ENCODE measurements at regions not wholly inside any gene's neighbourhood (a gene's known extent, or its start where the extent isn't known, plus 50 kb on each side); places are given as distances from the start of the nearest gene placed in this dataset.
"Not testable (repeated sequence)": the region's sequence is repeated elsewhere in the genome, so short reads cannot be mapped to it uniquely, and the experiment has no call there.

DNA sequence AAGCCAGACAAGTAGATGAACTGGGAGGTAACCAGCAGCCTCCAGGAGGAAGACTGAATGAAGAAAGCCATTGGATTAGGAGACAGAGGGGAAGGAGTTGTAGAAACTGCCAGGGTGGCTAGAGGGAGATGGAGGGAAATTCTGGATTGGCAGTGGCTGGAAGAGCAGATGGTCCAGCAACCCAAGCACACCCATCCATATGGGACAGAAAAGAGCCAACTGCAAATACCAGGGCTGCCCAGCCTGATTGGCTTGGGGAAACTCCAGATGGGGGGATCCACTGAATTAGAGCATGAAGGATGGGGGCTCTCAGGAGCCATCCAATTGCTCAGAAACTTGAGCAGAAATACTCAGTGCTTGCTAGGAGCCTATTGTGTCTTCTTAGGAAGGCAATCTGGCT is 173.5 kb upstream of the EPB41L3 start:
- no peak for DNase-seq

DNA sequence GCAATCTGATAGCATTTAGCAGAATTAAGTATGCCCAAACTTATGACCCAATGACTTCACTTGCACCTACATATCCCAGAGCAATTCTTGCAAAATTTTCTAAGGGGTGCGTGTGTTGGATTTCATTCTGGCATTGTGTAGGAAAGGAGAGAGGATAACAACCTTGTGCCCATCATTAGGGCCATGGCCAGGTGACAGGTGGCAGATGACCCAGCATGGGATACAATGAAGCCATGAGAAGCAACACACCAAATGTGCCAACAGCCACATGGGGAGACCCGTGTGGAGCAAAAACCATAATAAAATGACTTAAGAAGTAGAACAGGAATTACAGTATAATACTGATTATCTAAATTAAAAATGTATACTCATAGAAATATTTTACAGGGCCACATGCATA is 166.9 kb upstream of the EPB41L3 start:
- DNase-seq, result no peak

DNA sequence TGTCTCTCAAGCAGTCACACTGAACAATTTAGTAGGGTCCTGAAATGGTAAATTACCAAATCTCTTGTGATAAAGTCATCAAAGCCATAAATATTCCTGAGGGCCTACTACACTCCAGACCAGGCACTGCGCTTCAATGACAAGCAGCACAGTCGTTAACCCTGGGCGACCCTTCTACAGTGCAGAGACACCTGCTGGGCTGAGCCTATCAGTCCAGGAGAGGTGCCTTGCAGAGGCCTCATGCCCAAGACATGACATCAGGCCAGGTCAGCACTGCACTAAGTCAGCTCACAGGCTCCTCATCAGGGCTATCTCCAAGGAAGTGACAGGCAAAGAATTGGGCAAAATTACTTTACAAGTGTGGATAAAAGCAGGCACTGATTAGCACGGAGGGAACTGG is 166.4 kb upstream of the EPB41L3 start:
- no peak for DNase-seq

DNA sequence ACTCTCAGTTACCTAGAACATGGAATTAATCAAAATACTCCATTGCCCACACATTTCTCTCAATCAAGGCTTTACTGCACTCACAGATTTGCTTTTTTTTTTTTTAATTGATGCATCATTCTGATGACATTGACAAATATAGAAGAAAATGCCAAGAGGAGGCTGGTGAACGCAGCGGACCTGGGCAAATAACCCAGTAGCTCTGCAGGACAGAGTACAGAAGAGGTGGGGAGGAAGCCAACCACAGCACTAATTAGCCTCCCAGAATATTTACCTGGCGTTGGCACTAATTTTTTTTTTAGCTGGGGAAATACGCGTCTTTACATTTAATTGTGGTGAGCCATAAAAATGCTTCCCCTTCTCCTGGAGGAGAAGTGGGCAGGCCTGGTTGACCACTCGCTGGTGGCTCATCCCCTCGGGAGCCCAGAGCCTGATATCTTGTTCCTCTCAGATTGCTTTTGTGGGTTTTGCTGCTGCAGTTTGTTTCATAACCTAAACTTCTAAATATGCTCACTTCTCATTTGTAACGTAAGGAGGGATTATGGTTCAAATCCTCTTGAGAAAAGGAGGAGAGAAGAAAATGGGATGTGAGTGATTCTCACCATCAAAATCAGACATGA is 165.8 kb upstream of the EPB41L3 start:
- DNase-seq, result peak; percentile 14 to 63

DNA sequence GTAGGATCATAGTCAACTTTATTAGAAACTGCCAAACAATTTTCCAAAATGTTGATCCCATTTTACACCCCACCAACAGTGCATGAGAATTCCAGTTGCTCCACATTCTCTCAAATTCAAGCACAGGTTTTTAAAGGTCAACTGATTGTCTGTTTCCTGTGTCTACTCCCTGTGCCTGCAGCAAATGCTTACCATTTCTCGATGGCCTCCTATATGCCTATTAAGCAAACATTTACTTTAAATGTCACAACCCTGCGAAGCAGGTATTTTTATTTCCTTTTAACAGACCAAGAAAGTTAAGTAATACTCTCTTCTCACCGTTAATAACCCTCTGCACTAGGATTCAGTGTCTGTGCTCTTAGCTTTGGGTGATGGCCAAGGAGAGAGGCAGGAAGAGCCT is 163.8 kb upstream of the EPB41L3 start:
- no peak for DNase-seq

DNA sequence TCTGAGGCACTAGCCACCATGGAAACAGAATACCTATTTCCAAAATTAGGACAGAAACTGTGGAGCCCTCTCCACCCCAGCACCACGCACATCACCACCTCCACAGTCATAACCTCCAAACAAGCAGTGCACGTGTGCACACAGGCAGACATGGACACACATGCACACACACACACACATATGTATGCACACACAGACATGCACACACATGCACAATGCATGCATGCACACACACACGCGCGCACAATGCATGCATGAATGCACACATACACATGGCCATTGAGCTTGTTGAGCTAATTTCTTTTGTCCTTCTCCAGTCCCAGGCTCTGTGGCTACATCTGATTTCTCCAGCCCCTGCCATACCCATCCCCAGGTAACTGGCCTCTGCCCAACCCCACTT is 161.6 kb upstream of the EPB41L3 start:
- DNase-seq, result no peak

DNA sequence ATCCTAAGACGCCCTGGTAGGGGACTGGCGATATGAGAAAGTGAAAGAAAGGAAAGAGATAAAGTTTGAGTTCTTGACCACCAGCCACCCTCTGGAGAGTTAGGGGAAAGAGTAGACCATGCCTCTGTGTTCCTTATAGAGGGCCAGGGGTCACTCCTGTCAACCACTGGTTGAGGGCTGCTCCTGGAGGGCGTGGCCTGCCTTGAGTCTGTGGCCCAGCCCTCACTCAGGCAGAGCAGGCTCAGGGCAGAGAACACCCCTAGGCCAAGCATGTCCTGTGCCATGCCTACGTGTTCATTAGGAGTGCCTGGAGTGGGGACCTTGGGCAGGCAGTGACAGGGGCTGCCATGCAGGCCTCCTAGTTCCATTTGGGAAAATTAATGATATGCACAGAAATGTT is 161.1 kb upstream of the EPB41L3 start:
- no peak for DNase-seq

DNA sequence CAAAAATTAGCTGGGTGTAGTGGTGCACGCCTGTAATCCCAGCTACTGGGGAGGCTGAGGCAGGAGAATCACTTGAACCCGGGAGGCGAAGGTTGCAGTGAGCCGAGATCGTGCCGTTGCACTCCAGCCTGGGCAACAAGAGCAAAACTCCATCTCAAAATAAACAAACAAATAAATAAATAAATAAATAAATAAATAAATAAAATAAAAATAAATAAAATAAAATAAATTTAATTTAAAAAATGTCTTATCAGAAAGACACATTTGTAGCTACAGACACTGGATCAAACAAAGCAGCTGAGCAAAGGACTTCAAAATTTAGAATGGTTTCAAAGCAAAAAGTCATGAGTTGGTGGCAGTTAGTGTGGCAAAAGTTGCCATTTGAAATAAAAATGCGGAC is 158.2 kb upstream of the EPB41L3 start:
- DNase-seq, result not testable (repeated sequence)

DNA sequence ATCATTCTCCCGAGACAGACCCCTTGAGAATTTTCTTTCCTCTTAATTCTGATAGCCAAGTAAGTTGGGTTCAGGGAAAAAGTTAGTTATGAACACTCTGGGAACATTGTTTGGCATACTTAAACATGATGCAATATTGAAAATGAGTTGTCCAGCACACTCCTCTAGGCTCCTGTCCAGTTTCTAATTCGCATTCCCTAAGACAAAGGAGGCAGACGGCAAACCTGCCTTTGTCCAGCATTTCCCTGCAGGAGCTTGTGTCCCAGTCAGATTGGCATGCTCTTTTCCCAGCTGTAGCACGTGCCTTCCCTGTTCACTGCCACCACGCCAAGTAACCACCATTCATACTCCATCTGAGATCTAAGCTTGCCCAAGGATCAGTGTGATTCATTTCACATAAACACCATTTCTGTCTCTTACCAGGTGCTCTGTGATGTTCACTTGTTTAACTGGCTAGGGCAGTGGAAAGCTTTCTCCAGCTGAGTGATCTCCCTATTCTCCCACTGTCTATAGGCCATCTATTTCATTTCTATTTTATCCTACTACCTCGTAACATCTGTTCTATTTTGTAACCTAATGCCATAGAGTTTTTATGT is 150.0 kb upstream of the EPB41L3 start:
- DNase-seq, result no peak

DNA sequence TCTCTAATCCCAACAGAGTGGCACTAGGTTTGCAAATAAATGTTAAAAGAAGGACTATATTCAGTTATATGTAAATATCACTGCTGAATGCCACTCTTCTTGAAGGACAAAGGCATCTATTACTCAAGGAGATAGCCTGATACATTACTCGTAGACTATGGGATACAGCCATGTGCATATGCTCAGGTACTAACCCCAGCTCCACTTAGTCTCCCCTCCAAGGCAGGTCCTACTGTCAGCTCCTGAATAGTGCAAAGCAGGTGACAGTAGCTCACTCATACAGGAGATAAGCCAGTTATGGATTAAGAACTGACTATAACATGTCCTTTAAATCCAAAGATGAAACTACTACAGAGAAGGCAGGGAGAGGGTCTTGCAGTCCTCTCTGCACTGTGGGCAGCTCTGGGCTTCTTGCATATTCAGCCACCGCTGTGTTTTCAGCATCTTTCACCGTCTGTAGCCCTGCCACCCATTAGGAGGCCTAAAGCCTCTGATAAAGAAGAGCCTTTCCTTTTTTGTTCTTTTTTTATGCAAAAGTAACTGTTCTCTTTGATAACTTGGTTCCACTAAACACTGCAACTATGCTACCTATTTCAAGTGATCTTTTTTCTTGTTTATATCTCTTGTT is 135.1 kb upstream of the EPB41L3 start:
- no peak for DNase-seq

DNA sequence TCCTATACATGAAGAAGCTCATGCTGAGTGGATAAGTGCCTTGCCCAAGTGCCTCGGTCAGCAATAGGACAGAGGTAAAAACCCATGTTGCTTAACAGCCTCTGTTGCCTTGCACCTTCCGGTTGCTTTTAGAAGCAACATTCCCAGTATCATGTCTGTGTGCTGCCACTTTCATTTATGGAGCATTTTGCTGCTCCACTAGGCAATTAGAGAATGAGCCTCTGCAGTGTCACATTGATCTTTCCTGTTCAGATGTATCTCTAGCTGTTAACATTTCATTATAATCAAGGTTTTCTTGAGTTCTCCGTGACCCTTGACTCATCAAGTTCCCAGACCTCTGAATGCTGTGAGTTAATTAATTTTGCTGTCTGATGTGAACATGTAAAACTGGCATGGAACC is 134.5 kb upstream of the EPB41L3 start:
- DNase-seq, result no peak

DNA sequence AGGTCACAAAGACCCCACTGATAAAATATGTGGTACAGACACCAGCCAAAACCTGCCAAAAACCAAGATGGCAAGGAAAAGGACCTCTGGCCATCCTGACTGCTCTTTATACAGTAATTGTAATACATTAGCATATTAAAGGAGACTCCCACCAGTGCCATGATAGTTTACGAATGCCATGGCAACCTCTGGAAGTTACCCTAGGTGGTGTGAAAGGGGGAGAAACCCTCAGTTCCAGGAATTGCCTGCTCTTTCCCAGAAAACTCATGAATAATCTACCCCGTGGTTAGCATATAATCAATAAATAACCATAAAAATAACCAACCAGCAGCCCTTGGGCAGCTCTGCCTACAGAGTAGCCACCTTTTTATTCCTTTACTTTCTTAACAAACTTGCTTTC is 129.8 kb upstream of the EPB41L3 start:
- DNase-seq, result no peak

DNA sequence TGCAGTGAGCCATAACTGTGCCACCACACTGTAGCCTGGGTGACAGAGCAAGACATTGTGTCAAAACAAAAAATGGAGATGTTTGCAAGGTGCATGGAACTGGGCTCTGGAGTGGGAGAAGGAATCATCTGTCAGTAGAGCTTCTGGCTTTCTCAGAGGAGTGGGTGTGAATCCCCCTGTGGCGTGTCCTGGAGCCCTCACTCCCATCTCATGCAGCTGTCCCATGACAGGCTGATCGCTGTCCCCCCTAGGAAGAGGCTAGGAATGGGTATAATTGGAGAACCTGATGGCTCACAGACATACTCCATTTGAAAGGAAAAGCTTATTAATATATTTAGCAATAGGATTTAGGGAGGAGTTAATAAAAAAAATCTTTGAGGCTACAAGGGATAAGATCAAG is 125.8 kb upstream of the EPB41L3 start:
- DNase-seq, result no peak

DNA sequence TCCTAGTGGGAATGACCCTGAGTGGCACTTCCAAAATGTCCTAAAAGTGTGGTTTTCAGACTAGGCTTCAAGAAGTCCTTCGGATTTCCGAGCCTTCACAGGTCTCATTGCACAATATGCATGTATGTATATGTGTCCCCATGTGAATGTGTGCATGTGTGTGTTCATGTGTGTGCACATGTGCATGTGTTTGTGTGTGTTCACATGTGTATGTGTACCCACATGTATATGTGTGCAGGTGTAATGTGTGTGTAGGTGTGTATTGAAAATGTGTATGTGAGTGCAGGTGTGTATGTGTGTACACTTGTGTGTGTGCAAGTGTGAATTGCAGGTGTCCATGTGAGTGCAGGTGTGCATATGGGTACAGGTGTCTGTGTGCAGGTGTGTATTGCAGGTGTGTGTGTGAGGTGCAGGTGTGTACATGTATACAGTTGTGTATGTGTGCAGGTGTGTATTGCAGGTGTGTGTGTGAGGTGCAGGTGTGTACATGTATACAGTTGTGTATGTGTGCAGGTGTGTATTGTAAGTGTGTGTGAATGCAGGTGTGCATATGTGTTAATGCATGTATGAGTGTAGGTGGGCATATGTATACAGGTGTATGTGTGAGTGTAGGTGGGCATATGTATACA is 124.4 kb upstream of the EPB41L3 start:
- no peak for DNase-seq

DNA sequence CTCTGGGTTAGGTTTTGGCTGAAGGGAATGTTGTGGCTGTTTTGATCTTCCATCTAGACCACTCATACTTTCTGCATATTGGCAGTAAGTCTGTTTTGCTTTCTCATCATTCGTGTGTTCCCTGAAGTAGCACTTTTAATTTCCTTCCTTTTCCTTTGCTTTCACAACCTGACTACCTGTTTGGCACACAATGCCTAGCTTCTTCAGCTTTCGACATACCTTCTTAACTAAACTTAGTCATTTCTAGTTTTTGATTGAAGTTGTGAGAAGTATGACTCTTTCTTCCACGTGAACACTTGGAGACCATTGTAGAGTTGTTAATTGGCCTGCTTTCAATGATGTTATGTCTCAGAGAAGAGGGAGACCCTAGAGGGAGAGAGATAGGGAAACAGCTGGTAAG is 123.6 kb upstream of the EPB41L3 start:
- DNase-seq, result no peak

DNA sequence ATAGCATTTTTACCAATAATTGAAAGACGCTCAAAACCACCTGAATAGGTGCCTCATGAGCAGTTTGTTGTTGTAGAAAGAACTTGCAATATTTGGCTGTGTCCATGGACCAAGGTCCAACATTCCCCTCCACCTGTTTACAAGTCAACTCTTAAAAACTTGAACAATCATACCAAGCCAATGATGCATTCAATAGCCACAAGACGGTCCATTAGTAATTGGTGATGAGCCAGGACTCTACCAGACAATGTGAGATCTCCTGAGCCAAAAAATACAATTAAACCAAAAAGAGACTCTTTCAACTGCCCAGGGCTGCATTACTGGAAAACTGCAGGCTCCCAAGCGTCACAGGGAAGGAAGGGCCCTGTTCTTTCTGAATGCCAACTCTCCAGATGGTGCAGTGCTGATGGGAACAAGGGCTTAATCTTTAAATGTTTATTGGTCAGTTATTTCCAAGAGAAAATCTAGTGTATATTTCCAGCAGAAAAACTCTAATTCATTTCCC is 118.8 kb upstream of the EPB41L3 start:
- no peak for DNase-seq

DNA sequence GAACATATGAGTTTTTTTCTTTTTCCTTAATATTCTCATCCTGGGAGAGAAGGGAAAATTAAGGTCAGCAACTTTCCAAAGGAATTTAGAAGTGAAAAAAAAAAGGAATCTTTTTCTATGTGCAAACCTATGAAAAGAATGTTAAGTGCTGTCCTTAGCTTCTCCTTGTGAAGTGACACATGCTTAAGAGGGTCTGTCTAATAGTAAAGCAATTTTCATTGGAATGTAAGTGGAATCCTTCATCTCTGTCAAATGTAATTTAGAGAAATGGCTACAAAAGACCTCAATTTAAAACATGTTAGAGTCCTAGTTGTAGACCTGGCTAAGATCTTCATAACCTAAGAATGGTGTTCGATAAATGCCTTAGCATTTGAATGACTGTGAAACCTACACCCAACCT is 117.4 kb upstream of the EPB41L3 start:
- DNase-seq, result no peak

DNA sequence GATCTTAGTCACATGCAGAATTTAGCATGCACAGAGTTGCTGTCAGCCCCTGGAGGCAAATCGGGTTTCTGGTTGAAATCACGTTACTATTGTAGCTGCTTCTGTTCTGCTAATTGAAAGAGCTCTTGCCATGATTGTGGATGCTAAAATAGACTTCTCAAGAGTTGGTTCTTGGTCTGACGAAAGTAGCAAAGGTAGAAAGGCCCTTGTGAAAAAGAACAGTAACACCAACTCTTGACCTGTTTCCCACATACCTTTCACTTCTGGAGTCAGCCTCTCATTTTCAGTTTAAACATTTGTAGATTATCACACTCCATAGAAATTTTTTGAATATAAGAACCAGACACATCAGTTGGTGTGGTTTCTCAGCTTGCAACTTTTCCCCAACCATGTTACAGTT is 110.0 kb upstream of the EPB41L3 start:
- DNase-seq, result no peak

DNA sequence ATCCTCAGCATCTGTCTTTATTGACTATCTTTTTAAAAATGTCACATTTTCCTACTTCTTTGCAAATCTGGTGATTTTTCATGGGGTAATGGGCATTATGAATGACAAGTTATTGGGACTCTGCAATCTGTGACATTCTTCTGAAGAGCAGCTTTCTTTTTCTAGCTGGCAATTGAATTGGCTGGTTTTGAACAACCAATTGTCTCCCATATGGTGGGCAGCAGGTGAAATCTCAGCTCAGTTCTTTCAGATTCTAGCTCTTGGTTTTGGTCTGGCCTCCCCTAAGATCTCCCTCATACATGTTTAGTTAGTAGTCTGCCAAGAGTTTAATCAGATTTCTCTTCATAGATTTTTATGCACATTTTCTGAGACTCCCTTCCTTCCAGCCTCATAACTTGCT is 107.9 kb upstream of the EPB41L3 start:
- no peak for DNase-seq

DNA sequence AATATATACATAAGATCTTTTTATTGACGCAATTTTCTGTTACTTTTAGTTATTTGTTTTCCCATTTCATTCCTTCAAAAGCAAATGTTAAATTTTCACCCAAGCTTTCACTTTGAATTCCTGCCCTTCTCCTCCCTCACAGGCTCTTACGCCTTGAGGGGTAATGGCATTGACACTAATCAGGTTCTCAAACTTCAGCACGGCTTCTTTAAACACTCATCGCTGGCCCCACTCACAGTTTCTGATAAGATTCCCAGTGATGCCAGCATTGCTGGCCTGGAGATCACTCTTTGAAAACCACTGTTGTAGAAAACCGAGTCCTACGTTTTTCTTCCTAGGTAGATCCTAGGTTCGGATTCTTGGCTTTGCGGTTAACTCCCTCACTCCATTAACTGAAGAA is 105.6 kb upstream of the EPB41L3 start:
- DNase-seq, result no peak

DNA sequence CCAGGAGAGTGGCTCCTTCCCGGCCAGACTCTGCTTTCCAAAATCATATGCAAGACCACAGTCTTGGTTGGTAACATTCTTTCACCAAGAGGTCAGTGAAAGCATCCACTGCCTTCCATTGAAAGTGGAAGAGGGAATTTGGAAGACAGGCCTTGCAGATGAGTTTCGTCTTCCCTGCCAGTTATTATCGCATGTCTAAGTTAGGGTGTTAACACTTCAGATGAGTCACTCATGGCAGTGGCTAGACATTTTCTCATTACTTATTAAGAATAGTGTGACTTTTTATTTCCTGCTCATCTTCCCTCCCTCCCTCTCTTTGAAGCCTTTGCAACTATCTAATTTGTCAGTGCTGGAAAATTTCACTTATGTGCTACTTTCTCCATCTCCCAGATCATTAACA is 102.9 kb upstream of the EPB41L3 start:
- no peak for DNase-seq

DNA sequence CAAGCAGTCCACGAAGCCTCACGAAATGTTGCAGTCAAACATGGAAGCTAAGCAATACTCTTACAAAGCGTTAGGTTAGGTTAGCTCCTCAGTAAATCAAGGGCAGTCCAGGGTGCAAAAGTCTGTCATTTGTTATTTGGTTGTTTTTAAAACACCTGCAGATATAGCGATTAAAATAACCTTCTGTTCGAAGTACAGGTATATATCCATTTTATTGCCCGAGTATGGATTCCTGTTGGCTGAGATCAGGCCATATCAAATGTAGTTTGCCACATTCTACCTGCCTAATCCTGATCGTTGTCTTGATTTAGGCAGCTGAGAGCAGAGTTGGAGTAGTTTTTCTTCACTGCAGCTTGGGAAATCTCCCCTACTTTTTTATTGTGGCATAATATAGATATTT is 99.5 kb upstream of the EPB41L3 start:
- DNase-seq, result no peak

DNA sequence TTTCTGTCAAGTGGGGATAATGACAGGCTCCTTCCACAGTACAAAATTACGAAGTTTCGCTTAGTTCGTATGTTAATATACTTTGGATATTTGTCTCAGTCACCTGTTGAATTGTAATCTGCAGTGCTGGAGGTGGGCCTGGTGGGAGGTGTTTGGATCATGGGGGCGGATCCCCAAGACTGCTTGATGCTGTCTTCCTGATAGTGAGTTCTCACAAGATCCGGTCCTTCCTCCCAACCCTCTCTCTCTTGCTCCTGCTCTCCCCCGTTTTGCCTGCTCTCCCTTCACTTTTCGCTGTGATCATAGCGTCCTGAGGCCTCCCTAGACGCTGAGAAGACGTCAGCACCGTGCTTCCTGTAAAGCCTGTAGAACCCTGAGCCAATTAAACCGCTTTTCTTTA is 97.1 kb upstream of the EPB41L3 start:
- no peak for DNase-seq

DNA sequence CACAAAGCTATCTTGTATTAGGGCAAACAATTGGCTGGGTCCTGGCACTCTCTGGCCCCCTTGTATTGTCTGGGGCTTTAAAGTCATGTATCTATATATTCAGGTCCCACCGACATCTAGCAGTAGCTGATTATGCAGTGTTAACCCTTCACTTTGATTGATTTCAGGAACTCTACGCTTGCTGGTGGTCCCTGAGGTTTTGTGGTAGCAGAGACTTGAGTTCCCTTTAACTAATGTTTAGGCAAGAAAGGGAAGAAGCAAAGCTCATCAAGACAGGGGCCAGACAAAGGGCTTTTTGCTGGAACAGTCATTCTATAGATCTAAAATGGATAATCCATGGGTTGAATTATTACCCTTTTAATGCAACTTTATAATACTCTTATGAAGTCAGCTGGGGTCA is 95.3 kb upstream of the EPB41L3 start:
- DNase-seq, result no peak

Data from inflammatory macrophage (primary cell).